ENCODE measurements at regions not wholly inside any gene's neighbourhood (a gene's known extent, or its start where the extent isn't known, plus 50 kb on each side); places are given as distances from the start of the nearest gene placed in this dataset.

DNA sequence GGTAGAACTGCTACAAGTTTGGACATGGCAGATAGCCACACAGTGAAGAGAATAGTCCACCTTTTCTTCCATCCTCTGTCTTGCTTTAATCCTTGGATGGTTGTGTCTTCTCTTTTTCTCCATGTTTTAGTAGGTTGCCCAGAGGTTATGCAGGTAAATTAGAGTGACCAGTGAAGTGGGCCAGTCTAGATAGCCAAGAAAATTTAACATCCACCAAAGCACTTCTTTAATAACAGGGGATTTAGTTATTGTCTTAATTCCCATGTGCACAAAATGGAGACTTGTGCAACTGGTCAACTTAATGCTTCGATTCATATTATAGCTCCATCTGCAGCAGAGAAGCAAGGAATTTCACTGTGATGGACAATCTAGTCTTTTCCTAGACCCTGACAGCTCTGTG lies 58.8 kb upstream of the RCN1 start:
- H3K27ac ChIP-seq: no peak overlapping the region

GRCh38 chr11:32030875-32031503 lies 59.9 kb upstream of the RCN1 start:
- H3K36me3 ChIP-seq: no peaks in the 10 kb centered on the region
- no peaks in the 10 kb centered on the region for H3K4me1 ChIP-seq (ENCODE audit: control insufficient read depth in 1 of 2, insufficient read depth in 1 of 2, low read depth in 1 of 2, low read length in 1 of 2)
- H3K9me3 ChIP-seq: no peaks in the 10 kb centered on the region
- peaks cover 22% of the 10 kb centered on the region for H3K27me3 ChIP-seq
- no peak overlapping the region for H3K27ac ChIP-seq
- H3K4me3 ChIP-seq (ENCODE audit: low read depth in 1 of 2, low read length in 1 of 2): no peak overlapping the region
- no peak for TF ChIP-seq CTCF (IDR thresholded peaks at IDR 0.05)

More for the DNA sequence above, 58.8 kb upstream of the RCN1 start:
- no peak overlapping the region for H3K4me3 ChIP-seq (ENCODE audit: low read depth in 1 of 2, low read length in 1 of 2)
- H3K36me3 ChIP-seq: no peaks in the 10 kb centered on the region
- no peak for TF ChIP-seq CTCF (IDR thresholded peaks at IDR 0.05)
- H3K9me3 ChIP-seq: no peaks in the 10 kb centered on the region
- no peaks in the 10 kb centered on the region for H3K4me1 ChIP-seq (ENCODE audit: control insufficient read depth in 1 of 2, insufficient read depth in 1 of 2, low read depth in 1 of 2, low read length in 1 of 2)
- peaks cover 22% of the 10 kb centered on the region for H3K27me3 ChIP-seq

DNA sequence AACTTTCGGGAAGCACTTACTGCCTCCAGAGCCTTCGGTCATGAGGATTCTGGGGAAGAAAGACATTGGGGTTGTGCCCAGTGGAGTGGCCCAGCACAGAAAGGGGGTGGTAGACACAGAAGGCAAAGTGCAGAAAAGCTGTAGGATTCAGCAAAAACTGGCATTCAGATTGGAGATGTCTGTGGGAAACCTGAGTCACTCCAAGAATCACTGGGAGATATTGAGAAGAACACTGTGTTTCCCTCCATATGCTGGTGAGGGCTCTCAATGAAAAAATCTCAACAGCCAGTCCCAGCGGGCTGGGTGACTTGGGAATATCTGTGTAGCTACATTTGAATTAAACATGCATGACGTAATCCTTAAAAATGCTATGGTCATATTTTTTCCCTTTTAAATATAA lies 61.2 kb upstream of the RCN1 start:
- Histone ChIP-seq H3K4me1 (ENCODE audit: control insufficient read depth in 1 of 2, insufficient read depth in 1 of 2, low read depth in 1 of 2, low read length in 1 of 2) (no peaks in the 10 kb centered on the region), H3K27me3 (peaks cover 22% of the 10 kb centered on the region), H3K4me3 (ENCODE audit: low read depth in 1 of 2, low read length in 1 of 2) (no peak overlapping the region), H3K36me3 (no peaks in the 10 kb centered on the region), H3K27ac (no peak overlapping the region), H3K9me3 (no peaks in the 10 kb centered on the region)
- TF ChIP-seq CTCF (IDR thresholded peaks at IDR 0.05): no peak

DNA sequence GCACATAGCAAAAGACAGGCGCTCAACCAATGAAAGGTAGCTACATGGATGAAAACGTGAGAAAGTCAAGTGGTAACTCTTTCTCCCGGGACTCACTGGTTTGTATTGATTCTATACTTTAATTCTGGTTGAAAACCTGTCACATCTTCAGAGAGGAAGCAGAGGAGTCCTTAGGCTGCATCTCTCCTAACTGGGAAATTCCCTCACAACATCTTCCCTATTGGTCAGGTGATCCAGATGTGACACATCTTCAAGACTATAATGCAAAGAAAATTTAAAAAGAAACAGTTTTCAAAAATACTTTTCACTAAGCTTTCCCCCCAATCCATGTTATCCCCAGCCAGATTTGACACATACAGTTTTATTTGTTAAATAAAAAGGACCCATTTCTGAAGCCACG lies 62.7 kb upstream of the RCN1 start:
- Histone ChIP-seq H3K4me3 (ENCODE audit: low read depth in 1 of 2, low read length in 1 of 2) (no peak overlapping the region), H3K4me1 (ENCODE audit: control insufficient read depth in 1 of 2, insufficient read depth in 1 of 2, low read depth in 1 of 2, low read length in 1 of 2) (no peaks in the 10 kb centered on the region), H3K36me3 (no peaks in the 10 kb centered on the region), H3K27me3 (peaks cover 20% of the 10 kb centered on the region), H3K9me3 (no peaks in the 10 kb centered on the region), H3K27ac (no peak overlapping the region)
- TF ChIP-seq CTCF (IDR thresholded peaks at IDR 0.05): no peak

- no peak overlapping the region for H3K27ac ChIP-seq
- H3K4me1 ChIP-seq (ENCODE audit: control insufficient read depth in 1 of 2, insufficient read depth in 1 of 2, low read depth in 1 of 2, low read length in 1 of 2): no peaks in the 10 kb centered on the region
- H3K36me3 ChIP-seq: no peaks in the 10 kb centered on the region
- no peaks in the 10 kb centered on the region for H3K9me3 ChIP-seq
- no peak overlapping the region for H3K4me3 ChIP-seq (ENCODE audit: low read depth in 1 of 2, low read length in 1 of 2)
- no peak for TF ChIP-seq CTCF (IDR thresholded peaks at IDR 0.05)
- H3K27me3 ChIP-seq: peaks cover 10% of the 10 kb centered on the region
These were observed 64.1 kb upstream of the RCN1 start for GRCh38 chr11:32026766-32027165.

DNA sequence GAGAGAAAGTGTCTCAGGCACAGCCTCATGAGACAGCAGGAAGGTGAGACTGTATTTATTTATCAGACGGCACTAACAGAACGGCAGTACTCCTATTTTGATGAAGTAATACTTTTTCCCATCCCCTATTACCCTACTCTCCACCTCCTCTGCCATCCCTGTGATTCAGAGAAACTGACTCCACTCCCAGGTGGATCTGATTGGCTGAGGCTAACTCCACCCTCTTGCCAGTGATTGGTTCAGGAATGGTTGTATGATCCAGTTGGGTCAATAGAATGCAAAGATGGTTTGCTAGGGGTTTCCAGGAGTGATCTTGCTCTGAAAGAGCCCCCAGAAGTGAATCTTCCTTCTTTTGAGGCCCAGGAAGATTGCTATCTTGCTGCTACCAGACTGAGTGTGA lies 65.9 kb upstream of the RCN1 start:
- TF ChIP-seq CTCF (IDR thresholded peaks at IDR 0.05): no peak

More for the DNA sequence above, 65.9 kb upstream of the RCN1 start:
- Histone ChIP-seq H3K4me3 (ENCODE audit: low read depth in 1 of 2, low read length in 1 of 2) (no peak overlapping the region), H3K27ac (no peak overlapping the region), H3K9me3 (no peaks in the 10 kb centered on the region), H3K27me3 (peaks cover 5% of the 10 kb centered on the region), H3K4me1 (ENCODE audit: control insufficient read depth in 1 of 2, insufficient read depth in 1 of 2, low read depth in 1 of 2, low read length in 1 of 2) (no peaks in the 10 kb centered on the region), H3K36me3 (no peaks in the 10 kb centered on the region)

Measured in neutrophil (primary cell).